ENCODE measurements at regions not wholly inside any gene's neighbourhood (a gene's known extent, or its start where the extent isn't known, plus 50 kb on each side); places are given as distances from the start of the nearest gene placed in this dataset.

DNA sequence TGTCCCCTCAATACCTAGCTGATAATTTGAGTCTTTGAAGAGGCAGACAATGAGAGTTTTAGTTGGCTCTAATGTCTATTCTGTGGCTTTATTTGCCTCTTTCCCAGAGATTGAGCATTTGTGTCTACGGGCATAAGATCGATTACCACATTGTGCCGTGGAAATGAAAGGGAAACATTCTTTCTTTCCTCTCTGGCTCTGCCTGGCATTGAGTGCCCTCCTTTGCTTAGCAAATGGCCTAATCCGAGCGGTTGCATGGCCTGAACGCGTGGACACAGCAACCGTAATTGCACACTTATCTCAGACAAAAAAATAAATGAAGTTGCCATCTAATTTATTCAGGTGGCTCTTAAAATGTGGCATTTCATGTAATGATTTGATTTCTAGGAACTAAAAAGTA lies 247.9 kb downstream of the ADGRL2 start:
- in situ Hi-C loops (cut with MboI; ENCODE audit: low sequenced_read_pairs in 4 of 4) = no loop called here
- no peak for ATAC-seq
- intact Hi-C loops (cut with DNase I; ENCODE audit: low total_unique reads) = no loop called here

DNA sequence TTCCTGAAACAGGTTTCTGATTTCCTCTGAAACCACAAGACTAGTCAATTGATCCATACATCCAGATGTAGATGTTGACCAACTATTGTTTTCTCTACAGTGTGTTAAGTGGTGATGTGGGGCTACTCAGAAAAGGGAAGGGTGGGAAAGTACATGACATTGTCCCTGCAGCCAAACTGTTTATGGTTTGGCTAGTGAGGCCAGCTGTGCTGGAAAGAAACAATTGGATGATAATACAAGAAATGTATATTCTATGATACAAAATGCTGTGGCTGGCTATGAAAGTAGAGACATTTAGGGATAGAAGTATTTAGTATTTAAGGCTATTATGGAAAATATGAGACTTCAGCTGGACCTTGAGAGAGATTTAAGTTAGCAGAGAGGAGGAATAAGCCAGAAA lies 244.5 kb downstream of the ADGRL2 start:
- TF ChIP-seq, protein P1, sequence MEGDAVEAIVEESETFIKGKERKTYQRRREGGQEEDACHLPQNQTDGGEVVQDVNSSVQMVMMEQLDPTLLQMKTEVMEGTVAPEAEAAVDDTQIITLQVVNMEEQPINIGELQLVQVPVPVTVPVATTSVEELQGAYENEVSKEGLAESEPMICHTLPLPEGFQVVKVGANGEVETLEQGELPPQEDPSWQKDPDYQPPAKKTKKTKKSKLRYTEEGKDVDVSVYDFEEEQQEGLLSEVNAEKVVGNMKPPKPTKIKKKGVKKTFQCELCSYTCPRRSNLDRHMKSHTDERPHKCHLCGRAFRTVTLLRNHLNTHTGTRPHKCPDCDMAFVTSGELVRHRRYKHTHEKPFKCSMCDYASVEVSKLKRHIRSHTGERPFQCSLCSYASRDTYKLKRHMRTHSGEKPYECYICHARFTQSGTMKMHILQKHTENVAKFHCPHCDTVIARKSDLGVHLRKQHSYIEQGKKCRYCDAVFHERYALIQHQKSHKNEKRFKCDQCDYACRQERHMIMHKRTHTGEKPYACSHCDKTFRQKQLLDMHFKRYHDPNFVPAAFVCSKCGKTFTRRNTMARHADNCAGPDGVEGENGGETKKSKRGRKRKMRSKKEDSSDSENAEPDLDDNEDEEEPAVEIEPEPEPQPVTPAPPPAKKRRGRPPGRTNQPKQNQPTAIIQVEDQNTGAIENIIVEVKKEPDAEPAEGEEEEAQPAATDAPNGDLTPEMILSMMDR (IDR thresholded peaks at IDR 0.05 in 4 of 5, conservative IDR thresholded peaks at IDR 0.05 in 1 of 5) = no peak
- no peak for TF ChIP-seq POLR2A (IDR thresholded peaks at IDR 0.05)
- ATAC-seq = no peak
- Histone ChIP-seq H3K9me3 (no peaks in the 10 kb centered on the region), H3K4me1 (peaks cover 3 to 7% of the 10 kb centered on the region in 2 donors), H3K27me3 (no peaks in the 10 kb centered on the region), H3K4me3 (no peak overlapping the region), H3K36me3 (no peaks in the 10 kb centered on the region), H3K27ac (no peak overlapping the region)
- no peak for DNase-seq
- in situ Hi-C loops (cut with MboI; ENCODE audit: low sequenced_read_pairs in 4 of 4) = no loop called here
- intact Hi-C loops (cut with DNase I; ENCODE audit: low total_unique reads) = no loop called here

More for the DNA sequence above, 247.9 kb downstream of the ADGRL2 start:
- DNase-seq = no peak
- Histone ChIP-seq H3K27me3 (no peaks in the 10 kb centered on the region), H3K27ac (no peak overlapping the region), H3K4me3 (no peak overlapping the region), H3K36me3 (no peaks in the 10 kb centered on the region), H3K9me3 (no peaks in the 10 kb centered on the region), H3K4me1 (peaks cover 3 to 7% of the 10 kb centered on the region in 2 donors)
- no peak for TF ChIP-seq POLR2A (IDR thresholded peaks at IDR 0.05)
- TF ChIP-seq, protein P1 (IDR thresholded peaks at IDR 0.05 in 4 of 5, conservative IDR thresholded peaks at IDR 0.05 in 1 of 5) = no peak

- H3K9me3 ChIP-seq = no peaks in the 10 kb centered on the region
- no peak for TF ChIP-seq POLR2A (IDR thresholded peaks at IDR 0.05)
- TF ChIP-seq, protein P1 (IDR thresholded peaks at IDR 0.05 in 4 of 5, conservative IDR thresholded peaks at IDR 0.05 in 1 of 5) = no peak
- H3K4me3 ChIP-seq = no peak overlapping the region
- no peak for ATAC-seq
- intact Hi-C loops (cut with DNase I; ENCODE audit: low total_unique reads) (no loop called here), in situ Hi-C loops (cut with MboI; ENCODE audit: low sequenced_read_pairs in 4 of 4) (no loop called here)
- no peak overlapping the region for H3K27ac ChIP-seq
- no peaks in the 10 kb centered on the region for H3K27me3 ChIP-seq
- no peaks in the 10 kb centered on the region for H3K36me3 ChIP-seq
- no peak for DNase-seq
- peaks cover 3 to 7% of the 10 kb centered on the region in 2 donors for H3K4me1 ChIP-seq
These were observed 243.8 kb downstream of the ADGRL2 start for GRCh38 chr1:82044536-82044935.

- DNase-seq (no peak), ATAC-seq (no peak)
- Histone ChIP-seq H3K27ac (no peak overlapping the region), H3K4me1 (peaks cover 3 to 7% of the 10 kb centered on the region in 2 donors), H3K36me3 (no peaks in the 10 kb centered on the region), H3K9me3 (no peaks in the 10 kb centered on the region), H3K27me3 (no peaks in the 10 kb centered on the region), H3K4me3 (no peak overlapping the region)
- TF ChIP-seq POLR2A (IDR thresholded peaks at IDR 0.05) = no peak
- TF ChIP-seq, protein P1 (IDR thresholded peaks at IDR 0.05 in 4 of 5, conservative IDR thresholded peaks at IDR 0.05 in 1 of 5) = no peak
- intact Hi-C loops (cut with DNase I; ENCODE audit: low total_unique reads) = no loop called here
- in situ Hi-C loops (cut with MboI; ENCODE audit: low sequenced_read_pairs in 4 of 4) = no loop called here
These were observed 243.4 kb downstream of the ADGRL2 start for GRCh38 chr1:82044111-82044510.

Measured in gastrocnemius medialis (tissue), 4 donors.